ENCODE measurements at regions not wholly inside any gene's neighbourhood (a gene's known extent, or its start where the extent isn't known, plus 50 kb on each side); places are given as distances from the start of the nearest gene placed in this dataset.

GRCh38 chr19:32241306-32241705 is 104.1 kb upstream of the ZNF507 start:
- Histone ChIP-seq H2AK5ac (ENCODE audit: low read depth, low read length) (no peak overlapping the region), H4K20me1 (replicated peaks in 1 of 2; ENCODE audit: control insufficient read depth in 1 of 2, insufficient read depth in 2 of 2, low read length in 2 of 2) (no peaks in the 10 kb centered on the region), H3K4me1 (replicated peaks in 1 of 4; ENCODE audit: control insufficient read depth in 3 of 4, insufficient read depth in 4 of 4, low read length in 3 of 4) (no peaks in the 10 kb centered on the region), H3K14ac (ENCODE audit: insufficient read length) (no peak overlapping the region), H3K9me3 (ENCODE audit: insufficient read depth in 2 of 2, low read depth in 1 of 2, low read length in 1 of 2) (no peaks in the 10 kb centered on the region), H3K4ac (replicated peaks; ENCODE audit: insufficient read length, low read depth, low read length) (no peak overlapping the region), H2BK20ac (ENCODE audit: low read length) (no peak overlapping the region), H2BK5ac (ENCODE audit: low read depth, low read length) (no peak overlapping the region), H4K91ac (replicated peaks; ENCODE audit: insufficient read length, low read length) (no peak overlapping the region), H3K56ac (replicated peaks; ENCODE audit: insufficient read length, low read depth, low read length) (no peak overlapping the region), H3K4me2 (ENCODE audit: insufficient read depth in 1 of 2, low read depth in 2 of 2, low read length in 2 of 2) (no peak overlapping the region), H2BK12ac (ENCODE audit: low read depth, low read length) (no peak overlapping the region), H3K18ac (ENCODE audit: extremely low read depth, low read length) (no peak overlapping the region), H3K79me1 (ENCODE audit: low read depth, low read length) (no peaks in the 10 kb centered on the region), H3K23me2 (ENCODE audit: low read depth, low read length) (no peaks in the 10 kb centered on the region), H3K9ac (replicated peaks in 1 of 4; ENCODE audit: extremely low read depth in 1 of 4, low read depth in 3 of 4, low read length in 3 of 4) (no peak overlapping the region), H3K79me2 (ENCODE audit: control insufficient read depth in 1 of 2, insufficient read depth in 2 of 2, low read length in 2 of 2) (no peaks in the 10 kb centered on the region), H2BK120ac (replicated peaks; ENCODE audit: low read depth, low read length) (no peak overlapping the region), H2BK15ac (ENCODE audit: low read length) (no peak overlapping the region), H3K27ac (ENCODE audit: low read depth, low read length) (no peak overlapping the region), H4K8ac (ENCODE audit: extremely low read depth, insufficient read depth, low read length) (no peak overlapping the region), H2AFZ (ENCODE audit: low read length) (no peak overlapping the region), H3K23ac (ENCODE audit: insufficient read length) (no peak overlapping the region), H4K5ac (ENCODE audit: insufficient read length, low read depth, low read length) (no peak overlapping the region), H3K36me3 (ENCODE audit: control insufficient read depth in 2 of 4, insufficient read depth in 4 of 4, low read length in 3 of 4) (no peaks in the 10 kb centered on the region), H3K4me3 (ENCODE audit: extremely low read depth in 1 of 4, insufficient read depth in 2 of 4, low read depth in 3 of 4, low read length in 4 of 4) (no peak overlapping the region), H3K27me3 (replicated peaks in 1 of 4; ENCODE audit: control insufficient read depth in 3 of 4, extremely low read depth in 1 of 4, insufficient read depth in 3 of 4, low read length in 3 of 4) (no peaks in the 10 kb centered on the region)
- CTCF ChIA-PET (ENCODE audit: partially characterized antibody) = no interaction called here
- no peak for TF ChIP-seq KDM5A (IDR thresholded peaks at IDR 0.05; ENCODE audit: low read length)
- TF ChIP-seq PHF8 (conservative IDR thresholded peaks at IDR 0.05; ENCODE audit: low read depth, low read length) = no peak
- TF ChIP-seq TAF7 (optimal IDR thresholded peaks at IDR 0.05; ENCODE audit: borderline replicate concordance, low read depth, low read length) = no peak
- no peak for TF ChIP-seq SUZ12 (IDR thresholded peaks at IDR 0.05; ENCODE audit: low read length)
- TF ChIP-seq ASH2L (IDR thresholded peaks at IDR 0.05; ENCODE audit: low read length) = no peak
- TF ChIP-seq MAFK (IDR thresholded peaks at IDR 0.05; ENCODE audit: low read depth, low read length) = no peak
- TF ChIP-seq BRCA1 (IDR thresholded peaks at IDR 0.05; ENCODE audit: low read depth, low read length) = no peak
- TF ChIP-seq TBP (IDR thresholded peaks at IDR 0.05; ENCODE audit: low read depth, low read length) = no peak
- no peak for TF ChIP-seq ZNF274 (IDR thresholded peaks at IDR 0.05; ENCODE audit: borderline replicate concordance, extremely low read depth, low read length)
- TF ChIP-seq RFX5 (IDR thresholded peaks at IDR 0.05; ENCODE audit: borderline replicate concordance, low read depth, low read length) = no peak
- no peak for TF ChIP-seq YY1 (IDR thresholded peaks at IDR 0.05; ENCODE audit: low read depth, low read length)
- no peak for TF ChIP-seq GABPA (IDR thresholded peaks at IDR 0.05; ENCODE audit: borderline replicate concordance, insufficient read depth, low read length)
- 92% methylated on average over 8 of the region's 8 CpGs; no CpG with 5 or more reads in 1 of the 2 experiments for WGBS, 2 experiments (ENCODE audit: extremely low coverage in 1 of 2, insufficient coverage in 1 of 2, insufficient read length in 1 of 2, insufficient replicate concordance in 2 of 2, low coverage in 1 of 2, low lambda C conversion rate in 2 of 2, missing lambda C conversion rate in 1 of 2)
- DNase-seq (ENCODE audit: low read depth in 1 of 2, low spot score in 2 of 2) (no peak), FAIRE-seq (no peak)
- POLR2A ChIA-PET (ENCODE audit: partially characterized antibody) = no interaction called here
